GM21447 (cell line): ENCODE measurements at regions not wholly inside any gene's neighbourhood (a gene's known extent, or its start where the extent isn't known, plus 50 kb on each side); places are given as distances from the start of the nearest gene placed in this dataset.

Experiments used
- ATAC-seq: cut with Tn5 transposase; IDR thresholded peaks from one replicate; pipeline ENCODE4 v1.9.1; 2021; ENCODE audit not compliant: unreplicated experiment

GRCh38 chr10:2475711-2476217, 591.6 kb upstream of the PFKP start:
- no peak for ATAC-seq

- ATAC-seq = no peak
Measured at GRCh38 chr10:2471811-2472210, 595.5 kb upstream of the PFKP start.

- ATAC-seq = no peak
Measured at GRCh38 chr10:2469802-2470201, 597.5 kb upstream of the PFKP start.

- ATAC-seq = no peak
Measured at GRCh38 chr10:2464483-2464882, 602.9 kb upstream of the PFKP start.

- ATAC-seq = no peak
Measured at GRCh38 chr10:2463316-2463715, 604.0 kb upstream of the PFKP start.

- ATAC-seq = no peak
Measured at GRCh38 chr10:2462581-2462980, 604.8 kb upstream of the PFKP start.

GRCh38 chr10:2460812-2461211, 606.5 kb upstream of the PFKP start:
- ATAC-seq = no peak

GRCh38 chr10:2459713-2460112, 607.6 kb upstream of the PFKP start:
- no peak for ATAC-seq

GRCh38 chr10:2456834-2457233, 610.5 kb upstream of the PFKP start:
- ATAC-seq = no peak

- no peak for ATAC-seq
Measured at GRCh38 chr10:2445370-2445769, 622.0 kb upstream of the PFKP start.

GRCh38 chr10:2439983-2440382, 627.4 kb upstream of the PFKP start:
- no peak for ATAC-seq

- ATAC-seq = no peak
Measured at GRCh38 chr10:2439000-2439399, 628.3 kb upstream of the PFKP start.

- no peak for ATAC-seq
Measured at GRCh38 chr10:2438248-2438939, 629.0 kb upstream of the PFKP start.

- no peak for ATAC-seq
Measured at GRCh38 chr10:2436933-2437332, 630.4 kb upstream of the PFKP start.

- ATAC-seq = no peak
Measured at GRCh38 chr10:2431961-2432360, 635.4 kb upstream of the PFKP start.

GRCh38 chr10:2427412-2427811, 639.9 kb upstream of the PFKP start:
- no peak for ATAC-seq

GRCh38 chr10:2425320-2425719, 642.0 kb upstream of the PFKP start:
- ATAC-seq = no peak

- ATAC-seq = no peak
Measured at GRCh38 chr10:2414562-2414961, 652.8 kb upstream of the PFKP start.

- ATAC-seq = no peak
Measured at GRCh38 chr10:2414039-2414438, 653.3 kb upstream of the PFKP start.

- no peak for ATAC-seq
Measured at GRCh38 chr10:2410049-2410448, 657.3 kb upstream of the PFKP start.

GRCh38 chr10:2401459-2401858, 664.1 kb upstream of the ADARB2 start:
- no peak for ATAC-seq

GRCh38 chr10:2399482-2399881, 662.2 kb upstream of the ADARB2 start:
- ATAC-seq = no peak

GRCh38 chr10:2392145-2392812, 655.0 kb upstream of the ADARB2 start:
- no peak for ATAC-seq
